Right atrium auricular region (tissue), 2 donors: ENCODE measurements at regions not wholly inside any gene's neighbourhood (a gene's known extent, or its start where the extent isn't known, plus 50 kb on each side); places are given as distances from the start of the nearest gene placed in this dataset.

Experiments used
- DNase-seq: peaks from one replicate; pipeline ENCODE4 v3.0.0-alpha.2; 2019; ENCODE audit warnings: low spot score
- H3K27ac ChIP-seq, 2 donors: fragments of 200-600 bp; sonication (generic); 1 replicate in 1 of 2; 2 replicates in 1 of 2; pipeline ENCODE4 v1.5.1; 2016 to 2019
- H3K27me3 ChIP-seq, 2 donors: fragments of 200-600 bp; sonication (generic); one replicate each; pipeline versions ENCODE4 v1.5.1 to v1.6.0; 2017 to 2019
- H3K36me3 ChIP-seq: fragments of 200-600 bp; sonication (generic); one replicate; pipeline ENCODE4 v1.5.1; 2016
- H3K4me1 ChIP-seq, 2 donors: fragments of 200-600 bp; sonication (generic); one replicate each; pipeline versions ENCODE4 v1.5.1 to v1.6.0; 2017 to 2019
- H3K4me3 ChIP-seq, 2 donors: fragments of 200-600 bp; sonication (generic); 1 replicate in 1 of 2; 2 replicates in 1 of 2; pipeline ENCODE4 v1.5.1; 2017 to 2019; ENCODE audit warnings: mild to moderate bottlenecking in 1 of 2, moderate library complexity in 1 of 2
- H3K9me3 ChIP-seq, 2 donors: fragments of 200-600 bp; sonication (generic); one replicate each; pipeline ENCODE4 v1.5.1; 2019
- CTCF ChIP-seq, 2 donors: fragments of 200-600 bp; sonication (generic); IDR thresholded peaks; one replicate each; pipeline ENCODE4 v1.5.1; 2019; ENCODE audit warnings: antibody characterized with exemption in 2 of 2

GRCh38 chr12:124080649-124081048, 107.6 kb downstream of the ZNF664 start:
- Histone ChIP-seq H3K36me3 (no peaks in the 10 kb centered on the region), H3K27me3 (no peaks in the 10 kb centered on the region), H3K9me3 (no peaks in the 10 kb centered on the region), H3K27ac (no peak overlapping the region), H3K4me3 (no peak overlapping the region), H3K4me1 (no peaks in the 10 kb centered on the region)
- no peak for TF ChIP-seq CTCF (IDR thresholded peaks at IDR 0.05)
- DNase-seq, result no peak

GRCh38 chr12:124082012-124082411, 109.0 kb downstream of the ZNF664 start:
- Histone ChIP-seq H3K4me1 (no peaks in the 10 kb centered on the region), H3K27me3 (no peaks in the 10 kb centered on the region), H3K9me3 (no peaks in the 10 kb centered on the region), H3K36me3 (no peaks in the 10 kb centered on the region), H3K27ac (no peak overlapping the region), H3K4me3 (no peak overlapping the region)
- no peak for DNase-seq
- TF ChIP-seq CTCF (IDR thresholded peaks at IDR 0.05), result no peak

- DNase-seq, result no peak
- no peak for TF ChIP-seq CTCF (IDR thresholded peaks at IDR 0.05)
- no peaks in the 10 kb centered on the region for H3K27me3 ChIP-seq
- H3K4me3 ChIP-seq, result no peak overlapping the region
- no peak overlapping the region for H3K27ac ChIP-seq
- H3K9me3 ChIP-seq, result no peaks in the 10 kb centered on the region
- no peaks in the 10 kb centered on the region for H3K4me1 ChIP-seq
- H3K36me3 ChIP-seq, result no peaks in the 10 kb centered on the region
Observed at GRCh38 chr12:124082687-124083086, 109.7 kb downstream of the ZNF664 start.

- no peaks in the 10 kb centered on the region for H3K27me3 ChIP-seq
- H3K9me3 ChIP-seq, result no peaks in the 10 kb centered on the region
- no peak for DNase-seq
- H3K27ac ChIP-seq, result no peak overlapping the region
- H3K36me3 ChIP-seq, result no peaks in the 10 kb centered on the region
- H3K4me1 ChIP-seq, result no peaks in the 10 kb centered on the region
- no peak for TF ChIP-seq CTCF (IDR thresholded peaks at IDR 0.05)
- H3K4me3 ChIP-seq, result no peak overlapping the region
Observed at GRCh38 chr12:124083708-124084107, 110.7 kb downstream of the ZNF664 start.

- H3K4me3 ChIP-seq, result no peak overlapping the region
- H3K27ac ChIP-seq, result no peak overlapping the region
- no peak for TF ChIP-seq CTCF (IDR thresholded peaks at IDR 0.05)
- H3K36me3 ChIP-seq, result no peaks in the 10 kb centered on the region
- DNase-seq, result no peak
- H3K9me3 ChIP-seq, result no peaks in the 10 kb centered on the region
- no peaks in the 10 kb centered on the region for H3K27me3 ChIP-seq
- no peaks in the 10 kb centered on the region for H3K4me1 ChIP-seq
Observed at GRCh38 chr12:124085419-124086296, 112.6 kb downstream of the ZNF664 start.
